GM10266 (cell line): ENCODE measurements at regions not wholly inside any gene's neighbourhood (a gene's known extent, or its start where the extent isn't known, plus 50 kb on each side); places are given as distances from the start of the nearest gene placed in this dataset.
"Not testable (repeated sequence)": the region's sequence is repeated elsewhere in the genome, so short reads cannot be mapped to it uniquely, and the experiment has no call there.

Experiments used
- DNase-seq: peaks from one replicate; pipeline ENCODE4 v3.0.0; 2012; ENCODE audit errors: extremely low spot score
- TF ChIP-seq, protein P1 (sequence below): IDR thresholded peaks from 2 replicates; pipeline ENCODE4 v1.5.1; 2012; ENCODE audit warnings: mild to moderate bottlenecking, low read depth; ENCODE audit not compliant: control insufficient read depth, insufficient read depth; ENCODE audit errors: missing control alignments

DNA sequence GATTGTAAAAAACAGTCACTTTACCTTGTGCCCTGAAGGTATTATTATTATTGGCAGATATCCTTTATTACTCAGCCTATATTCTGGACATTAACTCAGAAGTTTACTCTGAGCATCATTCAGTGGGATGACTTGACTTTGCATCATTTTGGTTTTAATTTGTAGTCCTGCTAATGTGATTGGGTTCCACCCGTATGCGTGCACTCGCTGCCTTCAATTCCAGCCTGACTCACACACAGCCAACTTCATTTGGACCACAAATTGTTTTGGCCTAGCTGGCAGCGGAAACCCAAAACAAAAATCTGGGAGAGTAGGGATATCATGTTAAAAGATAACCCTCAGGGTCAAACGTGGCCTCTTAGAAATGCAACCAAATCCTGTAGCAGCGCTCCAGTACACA lies 704.4 kb upstream of the SLC35B3 start:
- DNase-seq: no peak
- TF ChIP-seq, protein P1, sequence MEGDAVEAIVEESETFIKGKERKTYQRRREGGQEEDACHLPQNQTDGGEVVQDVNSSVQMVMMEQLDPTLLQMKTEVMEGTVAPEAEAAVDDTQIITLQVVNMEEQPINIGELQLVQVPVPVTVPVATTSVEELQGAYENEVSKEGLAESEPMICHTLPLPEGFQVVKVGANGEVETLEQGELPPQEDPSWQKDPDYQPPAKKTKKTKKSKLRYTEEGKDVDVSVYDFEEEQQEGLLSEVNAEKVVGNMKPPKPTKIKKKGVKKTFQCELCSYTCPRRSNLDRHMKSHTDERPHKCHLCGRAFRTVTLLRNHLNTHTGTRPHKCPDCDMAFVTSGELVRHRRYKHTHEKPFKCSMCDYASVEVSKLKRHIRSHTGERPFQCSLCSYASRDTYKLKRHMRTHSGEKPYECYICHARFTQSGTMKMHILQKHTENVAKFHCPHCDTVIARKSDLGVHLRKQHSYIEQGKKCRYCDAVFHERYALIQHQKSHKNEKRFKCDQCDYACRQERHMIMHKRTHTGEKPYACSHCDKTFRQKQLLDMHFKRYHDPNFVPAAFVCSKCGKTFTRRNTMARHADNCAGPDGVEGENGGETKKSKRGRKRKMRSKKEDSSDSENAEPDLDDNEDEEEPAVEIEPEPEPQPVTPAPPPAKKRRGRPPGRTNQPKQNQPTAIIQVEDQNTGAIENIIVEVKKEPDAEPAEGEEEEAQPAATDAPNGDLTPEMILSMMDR: no peak

DNA sequence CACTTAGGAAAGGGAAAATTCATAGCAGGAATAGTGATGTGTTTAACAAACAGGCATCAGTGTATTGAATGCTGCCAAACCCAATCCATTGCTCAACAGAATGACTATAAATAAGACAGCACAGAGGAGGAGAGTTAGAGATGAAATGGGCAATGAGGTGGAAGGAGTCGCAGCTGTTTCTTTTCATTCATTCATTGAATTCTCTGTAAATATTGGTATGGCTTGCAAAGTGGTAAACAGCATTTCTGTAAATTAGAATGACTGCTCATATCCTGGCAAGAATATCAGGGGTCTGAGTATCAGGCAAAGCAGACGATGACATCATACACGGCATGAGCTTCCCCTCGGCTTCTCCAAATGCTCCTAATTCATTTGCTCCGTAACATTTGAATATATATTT lies 703.6 kb upstream of the SLC35B3 start:
- no peak for DNase-seq

DNA sequence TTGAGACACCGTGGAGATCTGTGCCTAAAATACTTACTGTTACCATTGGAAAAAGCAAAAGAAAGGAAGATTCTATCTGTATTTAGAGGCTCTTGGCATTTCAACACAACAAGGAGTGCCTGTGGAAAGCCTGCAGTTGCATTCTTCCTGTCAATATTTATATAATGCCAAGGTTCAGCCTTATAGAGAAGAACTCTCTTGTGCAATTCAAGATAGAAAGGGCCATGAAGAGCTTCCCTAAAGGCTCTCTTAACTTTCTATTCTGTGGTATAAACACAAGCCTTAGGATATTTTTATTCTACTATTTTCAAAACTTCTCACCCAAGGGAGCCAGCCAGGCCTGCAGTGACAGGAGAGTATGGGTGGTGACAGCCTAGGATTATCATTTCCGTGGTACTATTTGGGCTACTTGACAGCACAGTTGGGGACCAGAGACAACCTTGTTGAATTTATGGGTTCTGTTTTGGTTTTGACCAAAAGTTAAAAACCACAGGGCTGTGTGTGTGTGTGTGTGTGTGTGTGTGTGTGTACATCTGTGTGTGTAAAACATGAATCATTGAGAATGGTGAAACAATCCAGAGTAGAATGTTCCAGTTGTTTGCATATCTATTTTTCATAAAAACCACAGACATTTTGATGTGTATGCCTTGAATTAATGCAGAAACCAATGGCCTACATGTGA lies 700.9 kb upstream of the SLC35B3 start:
- DNase-seq: no peak
- TF ChIP-seq, protein P1: no peak

More for the DNA sequence above, 703.6 kb upstream of the SLC35B3 start:
- TF ChIP-seq, protein P1: no peak

DNA sequence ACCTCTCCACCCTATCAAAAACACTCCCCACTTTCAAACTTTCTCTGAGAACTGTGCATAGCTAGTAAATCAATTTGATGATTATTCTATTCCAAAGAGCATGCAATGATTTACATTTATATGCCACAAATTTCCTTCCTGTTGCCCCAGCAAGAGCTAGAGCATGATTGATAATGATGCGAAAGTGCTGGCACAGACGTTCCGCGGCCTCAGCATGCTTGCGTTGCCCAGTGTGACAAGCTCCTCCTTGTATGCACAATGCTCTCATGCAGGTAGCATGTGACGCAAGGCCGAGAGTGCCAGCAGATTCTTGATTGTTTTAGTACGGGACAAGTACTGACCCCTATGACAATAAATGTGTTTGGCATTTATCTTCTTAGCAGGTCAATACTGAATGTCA lies 696.3 kb upstream of the SLC35B3 start:
- no peak for DNase-seq
- TF ChIP-seq, protein P1: no peak

DNA sequence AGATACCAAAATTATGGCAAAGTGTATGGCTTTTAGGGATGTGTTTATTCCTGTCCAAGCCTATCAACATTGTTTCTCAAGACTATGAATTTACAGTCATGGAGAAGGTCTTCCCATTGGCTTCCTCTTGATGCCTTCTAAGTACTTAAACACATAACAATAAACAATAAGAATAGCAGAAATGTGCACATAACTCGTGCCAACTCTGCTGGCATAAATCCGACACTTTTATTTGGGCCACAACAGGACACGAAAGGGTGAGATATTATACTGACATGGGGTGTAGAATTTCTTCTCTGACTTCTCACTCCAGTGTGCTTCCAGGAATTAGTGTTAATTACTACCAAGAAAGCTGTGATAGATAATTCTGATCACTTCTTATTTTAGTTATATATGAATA lies 695.9 kb upstream of the SLC35B3 start:
- DNase-seq: no peak
- TF ChIP-seq, protein P1: no peak

DNA sequence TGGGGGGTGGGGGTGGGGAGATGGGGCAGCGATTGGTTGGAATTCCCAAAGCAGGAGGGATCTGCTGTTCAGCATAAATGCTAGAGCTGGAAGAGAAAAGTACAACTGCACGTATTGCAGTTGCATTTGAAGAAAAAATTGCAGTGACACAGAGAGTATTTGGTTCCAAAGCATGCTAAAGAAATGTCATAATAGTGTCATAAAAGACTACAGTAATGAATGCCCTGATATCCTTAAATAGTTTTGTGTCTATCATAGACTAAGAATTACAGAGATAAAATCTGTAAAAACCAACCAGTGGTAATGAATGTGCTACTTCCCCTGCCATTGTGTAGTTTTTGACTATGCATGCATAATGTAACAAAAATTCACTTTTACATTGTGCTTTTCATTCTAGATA lies 693.6 kb upstream of the SLC35B3 start:
- no peak for DNase-seq
- TF ChIP-seq, protein P1: no peak

DNA sequence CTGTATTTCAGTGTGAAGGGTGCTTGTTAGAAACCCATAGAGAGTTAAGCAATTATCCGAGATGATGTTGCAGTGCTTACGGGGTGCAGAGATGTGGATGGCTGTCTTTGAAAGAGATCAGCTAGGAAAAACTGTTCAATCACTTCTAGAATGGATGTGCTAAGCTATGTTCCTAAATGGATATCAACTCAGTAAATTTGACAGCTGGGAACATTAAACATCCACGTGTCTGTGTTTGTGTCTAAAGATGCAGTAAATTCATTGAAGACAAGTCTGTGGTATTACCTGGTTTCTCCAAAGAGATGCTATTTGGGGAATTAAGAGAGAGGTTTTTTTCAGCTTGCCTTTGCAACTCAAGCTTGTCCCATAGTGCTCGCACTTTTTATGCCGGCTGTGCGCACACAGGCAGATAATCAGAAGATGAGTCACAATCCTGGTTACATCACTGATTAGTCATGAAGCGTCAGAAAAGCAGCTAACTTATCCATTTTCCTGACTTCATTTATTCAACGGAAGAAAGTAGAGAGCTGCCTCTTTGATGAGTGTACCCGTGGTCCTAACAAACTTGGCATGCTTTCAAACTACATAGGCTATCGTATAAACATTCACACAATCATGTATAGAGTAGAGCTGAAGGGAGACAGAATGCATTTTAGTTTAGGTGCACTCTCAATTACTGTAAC lies 691.7 kb upstream of the SLC35B3 start:
- TF ChIP-seq, protein P1: no peak
- no peak for DNase-seq

DNA sequence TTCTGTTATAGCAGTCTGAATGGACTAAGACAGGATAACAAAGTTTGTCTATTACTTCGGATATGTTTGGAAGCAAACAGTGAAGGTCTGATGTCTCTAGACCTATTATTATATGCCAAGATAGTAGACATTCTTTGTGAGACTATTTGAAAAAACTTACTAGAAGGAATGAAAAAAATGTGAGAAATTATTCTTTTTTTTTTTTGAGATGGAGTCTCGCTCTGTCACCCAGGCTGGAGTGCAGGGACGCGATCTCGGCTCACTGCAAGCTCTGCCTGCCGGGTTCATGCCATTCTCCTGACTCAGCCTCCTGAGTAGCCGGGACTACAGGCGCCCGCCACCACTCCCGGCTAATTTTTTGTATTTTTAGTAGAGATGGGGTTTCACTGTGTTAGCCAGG lies 690.7 kb upstream of the SLC35B3 start:
- not testable (repeated sequence) for DNase-seq
